NCI-H2029 (cell line): ENCODE measurements at regions not wholly inside any gene's neighbourhood (a gene's known extent, or its start where the extent isn't known, plus 50 kb on each side); places are given as distances from the start of the nearest gene placed in this dataset.

Experiments used
- DNase-seq: peaks from one replicate; lab custom pipeline; 2025; lab: John Stamatoyannopoulos, UW

- no peak for DNase-seq
Observed at GRCh38 chr2:16136461-16137035, 196.2 kb downstream of the MYCN start.

DNA sequence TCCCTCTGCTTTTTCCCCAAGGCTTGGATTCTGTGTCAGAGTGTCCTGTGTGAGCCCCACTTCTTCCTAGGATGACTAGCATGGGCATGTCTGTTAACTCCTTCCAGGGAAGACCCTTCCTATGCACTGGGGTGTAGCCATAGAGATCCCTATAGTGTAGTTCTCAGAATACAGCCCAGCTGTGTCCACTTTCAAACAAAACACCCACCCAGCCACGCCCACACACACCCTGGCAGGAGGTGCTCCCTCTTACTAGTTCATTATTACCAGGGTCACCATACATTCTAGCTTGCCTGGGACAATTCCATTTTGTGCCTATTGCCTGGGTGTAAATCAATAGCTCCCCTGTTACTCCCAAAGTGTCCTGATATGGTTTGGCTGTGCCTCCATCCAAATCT, 195.6 kb downstream of the MYCN start:
- DNase-seq: no peak

DNA sequence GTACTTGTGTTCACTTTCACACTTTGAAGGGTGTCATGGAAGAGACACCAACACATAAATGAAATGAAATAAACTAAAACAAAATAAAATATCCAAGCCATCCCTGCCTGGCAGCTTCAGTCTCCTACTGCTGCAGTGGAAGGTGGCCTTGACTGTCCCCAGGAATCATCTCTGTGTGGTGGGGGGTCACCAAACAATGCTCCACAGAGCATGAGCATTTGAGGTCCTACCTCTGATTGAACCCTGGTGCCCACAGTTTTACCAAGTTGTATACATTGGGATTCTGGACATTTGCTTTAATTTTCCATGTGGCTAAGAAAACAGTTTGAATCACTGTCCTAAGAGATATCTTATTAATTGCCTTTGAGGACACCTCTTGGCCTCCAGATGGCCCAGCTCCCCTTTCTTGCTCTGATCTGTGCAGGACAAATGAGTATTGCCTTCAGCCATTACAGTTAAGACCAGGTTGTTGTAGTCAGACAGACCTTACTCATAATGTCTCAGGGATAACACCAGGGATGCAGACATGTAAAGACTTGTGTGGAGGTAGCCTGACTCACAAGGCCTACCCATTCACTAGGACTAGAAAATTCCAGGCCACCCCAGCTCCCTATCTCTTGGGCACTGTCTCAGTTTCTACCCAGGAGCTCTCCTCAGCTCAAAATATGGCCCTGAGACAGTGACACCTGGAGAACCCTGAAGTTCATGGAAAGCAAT, 195.0 kb downstream of the MYCN start:
- DNase-seq: no peak

GRCh38 chr2:16134436-16135165, 194.3 kb downstream of the MYCN start:
- DNase-seq: no peak

DNA sequence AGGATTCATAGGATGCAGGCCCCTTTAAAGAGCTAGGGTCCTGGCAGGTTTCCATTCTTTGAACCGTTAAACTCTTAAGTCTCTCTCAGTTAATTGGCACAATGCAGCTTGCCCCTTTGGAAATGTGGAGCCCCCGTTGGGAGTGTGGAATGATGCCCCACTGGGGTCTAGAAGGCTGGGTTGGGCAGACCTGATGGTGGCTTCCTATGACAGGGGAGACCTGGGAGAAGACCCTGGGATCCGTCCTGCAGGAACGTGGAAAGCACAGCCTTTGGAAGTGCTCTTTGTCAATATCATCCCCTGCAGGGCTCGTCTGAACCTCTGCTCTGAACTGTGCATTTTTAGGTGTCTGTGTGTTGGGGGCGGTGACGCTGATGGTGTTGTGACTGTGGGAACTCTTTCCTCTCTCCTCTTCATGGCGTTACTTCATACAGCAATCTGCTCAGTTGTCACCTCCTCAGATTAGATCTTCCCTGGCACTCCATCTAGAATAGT, 190.6 kb downstream of the MYCN start:
- no peak for DNase-seq

DNA sequence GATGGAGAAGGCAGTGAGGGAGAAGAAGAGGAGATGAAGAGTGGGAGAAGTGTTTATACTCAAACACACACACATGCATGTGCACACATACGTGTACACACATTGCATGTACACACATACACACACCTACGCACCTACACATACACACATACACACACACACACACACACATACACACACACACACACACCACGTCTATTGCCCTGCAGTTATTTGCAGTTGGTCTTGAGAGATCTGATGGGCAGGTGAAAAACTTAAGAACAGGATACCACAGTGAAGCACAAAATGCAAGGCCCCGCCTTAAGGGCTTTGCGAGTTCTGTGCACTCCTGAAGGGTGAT, 190.2 kb downstream of the MYCN start:
- no peak for DNase-seq

DNA sequence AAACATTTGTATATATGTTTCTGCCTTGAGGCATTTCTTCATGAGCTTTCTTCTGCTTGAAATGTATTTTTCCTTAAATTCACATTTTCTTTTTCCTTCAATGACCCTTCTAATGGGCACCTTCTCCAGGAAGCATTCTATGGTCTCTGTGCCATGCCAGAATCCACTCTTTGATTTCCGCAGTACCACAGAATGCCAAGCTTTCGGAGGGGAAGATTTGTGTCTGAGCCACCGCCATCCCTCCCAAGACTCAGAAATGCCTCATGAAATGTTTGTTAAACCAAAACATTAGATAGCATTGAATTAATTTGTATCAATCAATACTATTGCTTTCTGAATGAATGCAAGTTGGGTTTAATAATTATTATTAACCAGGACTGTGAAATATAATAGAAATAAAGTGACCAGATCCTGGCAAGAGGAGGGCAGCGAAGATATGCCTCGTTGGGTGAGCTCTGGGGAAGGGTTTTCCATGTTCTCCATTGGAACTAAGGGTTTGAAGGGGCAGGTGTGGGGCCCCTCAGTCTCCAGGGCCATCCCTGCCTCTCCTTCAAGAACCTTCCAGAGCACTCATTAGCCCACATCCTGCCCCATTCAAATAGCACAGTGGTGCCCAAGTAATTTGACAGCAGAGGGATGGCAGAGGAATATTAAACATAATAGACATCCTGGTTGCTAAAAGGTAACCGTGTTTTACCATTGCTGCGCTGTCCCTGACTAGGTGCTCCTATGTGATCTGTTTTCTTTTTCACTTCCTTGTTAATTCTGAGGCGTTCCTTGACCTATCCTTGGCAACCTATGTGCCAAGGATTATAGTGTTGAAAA, 189.6 kb downstream of the MYCN start:
- DNase-seq: no peak

GRCh38 chr2:16128746-16129610, 188.6 kb downstream of the MYCN start:
- DNase-seq: no peak

DNA sequence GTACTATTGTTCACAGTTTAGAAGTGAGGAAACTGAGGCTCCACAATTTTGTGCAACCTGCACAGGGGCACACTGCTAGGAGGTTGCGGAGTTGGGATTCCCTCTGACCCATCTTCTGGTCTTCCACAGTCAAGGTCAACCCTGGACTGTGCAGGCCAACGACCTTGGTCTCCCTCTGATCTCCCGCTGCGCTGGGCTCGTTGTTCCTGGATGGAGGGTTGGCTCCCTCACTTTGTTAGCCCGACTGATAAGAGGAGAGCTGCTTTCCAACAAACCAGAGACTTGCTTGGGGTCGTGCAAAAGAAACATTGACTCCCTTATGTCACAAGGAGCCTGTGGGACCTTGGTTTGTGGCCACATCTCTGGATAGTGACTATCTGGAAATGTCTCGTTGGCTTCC, 187.6 kb downstream of the MYCN start:
- no peak for DNase-seq

DNA sequence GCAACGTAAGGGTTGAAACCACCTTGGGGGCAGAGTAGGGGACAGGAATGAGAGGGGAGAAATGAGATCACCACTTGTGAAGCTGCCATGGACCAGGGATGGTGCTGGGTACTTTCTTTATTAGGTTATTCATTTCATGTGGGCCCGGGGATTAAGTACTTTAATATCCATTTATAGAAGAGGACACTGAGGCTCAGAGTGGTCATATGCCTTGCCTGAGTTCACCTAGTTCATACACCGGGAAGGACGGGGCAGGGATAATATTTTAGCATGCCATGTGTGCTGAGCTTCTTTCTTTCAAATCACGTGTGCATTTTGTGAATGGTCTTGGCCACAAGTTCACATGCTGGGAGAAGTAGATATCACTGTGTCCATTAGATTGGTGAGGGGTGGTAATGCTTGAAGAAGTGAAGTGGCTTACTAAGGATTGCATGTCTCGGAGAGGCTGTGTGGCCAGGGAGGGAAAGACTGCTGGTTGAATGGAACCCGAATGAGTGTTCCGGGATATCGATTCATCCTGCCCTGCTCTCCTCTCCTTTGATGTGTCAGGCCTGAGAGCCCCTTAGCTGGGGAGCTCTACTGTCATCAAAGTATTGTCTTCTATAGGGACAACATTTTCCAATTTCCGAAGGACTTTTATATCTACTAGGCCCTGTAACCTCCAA, 187.1 kb downstream of the MYCN start:
- no peak for DNase-seq

DNA sequence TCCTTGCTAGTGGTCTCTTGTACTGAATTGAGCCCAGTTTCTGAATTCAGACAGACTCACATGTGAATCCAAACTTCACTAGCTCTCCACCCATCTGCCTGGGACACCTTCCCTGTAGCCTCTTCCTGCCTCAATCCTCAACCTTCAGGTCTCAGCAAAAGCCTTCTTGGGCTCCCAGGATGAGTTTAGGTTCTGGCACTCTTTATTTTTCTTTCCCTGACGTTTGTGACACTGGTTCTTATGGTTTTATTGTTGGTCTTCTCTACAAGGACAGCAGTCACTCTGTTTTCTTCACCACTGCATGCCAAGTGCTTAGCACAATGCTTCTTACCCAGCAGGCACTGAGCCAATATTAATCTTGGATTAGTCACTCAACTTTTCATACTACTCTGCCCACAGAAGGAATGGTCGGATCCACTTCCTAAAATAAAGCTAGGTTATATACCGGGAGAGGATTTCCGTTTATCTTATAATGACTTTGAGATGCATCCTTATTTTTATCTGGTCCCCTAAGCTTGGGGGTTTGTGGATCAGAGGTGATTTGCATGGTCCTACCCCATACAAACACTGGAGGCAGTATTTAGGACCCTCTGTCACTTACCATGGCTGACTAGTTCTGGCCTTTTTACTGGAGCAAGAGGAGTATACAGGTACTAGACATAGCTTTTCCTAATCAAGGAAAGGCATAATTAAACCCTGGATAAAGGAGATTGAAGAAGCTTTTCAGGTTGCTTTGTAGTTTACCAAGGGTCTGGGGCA, 186.3 kb downstream of the MYCN start:
- DNase-seq: no peak

GRCh38 chr2:16125614-16126516, 185.5 kb downstream of the MYCN start:
- DNase-seq: no peak

- DNase-seq: no peak
Observed at GRCh38 chr2:16124881-16125613, 184.7 kb downstream of the MYCN start.

DNA sequence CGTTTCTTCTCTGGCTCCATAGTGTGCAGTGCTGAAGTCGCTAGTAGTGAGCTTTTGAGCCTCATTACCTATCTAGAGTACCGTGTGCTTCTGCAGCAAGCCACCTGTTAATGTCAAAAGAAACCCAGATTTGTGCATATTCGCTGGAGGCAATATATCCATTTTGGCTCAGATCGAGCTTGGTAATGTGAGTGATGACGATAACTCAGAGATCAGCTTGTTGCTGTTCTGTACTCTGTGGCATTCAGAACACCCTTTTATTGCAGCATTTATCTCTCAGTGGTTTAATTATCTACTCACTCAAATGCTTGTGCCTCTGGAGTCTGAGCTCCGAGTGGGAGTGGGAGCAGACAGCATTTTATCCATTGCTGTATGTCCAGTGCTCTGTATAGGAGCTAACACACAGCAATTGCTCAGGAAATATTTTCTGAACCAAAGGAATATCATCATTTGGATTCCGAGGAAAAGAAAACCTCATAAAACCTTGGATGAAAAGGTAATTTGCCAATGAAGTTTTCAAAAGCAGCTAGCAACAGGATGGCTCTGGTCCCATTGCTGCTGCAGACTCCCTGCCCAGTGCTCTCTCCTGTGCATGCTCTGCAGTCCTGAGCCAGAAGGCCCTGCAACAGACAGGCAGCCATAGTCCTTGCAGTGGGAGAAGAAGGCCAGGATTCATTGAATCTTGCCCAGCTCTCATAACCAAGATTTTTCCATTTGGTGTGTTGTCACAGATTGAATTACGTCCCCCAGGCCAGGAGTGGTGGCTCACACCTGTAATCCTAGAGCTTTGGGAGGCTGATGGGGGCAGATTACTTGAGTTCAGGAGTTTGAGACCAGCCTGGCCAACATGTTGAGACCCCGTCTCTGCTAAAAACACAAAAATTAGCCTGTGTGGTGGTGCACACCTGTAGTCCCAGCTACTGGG, 183.8 kb downstream of the MYCN start:
- no peak for DNase-seq

- DNase-seq: no peak
Observed at GRCh38 chr2:16123421-16123820, 183.1 kb downstream of the MYCN start.

DNA sequence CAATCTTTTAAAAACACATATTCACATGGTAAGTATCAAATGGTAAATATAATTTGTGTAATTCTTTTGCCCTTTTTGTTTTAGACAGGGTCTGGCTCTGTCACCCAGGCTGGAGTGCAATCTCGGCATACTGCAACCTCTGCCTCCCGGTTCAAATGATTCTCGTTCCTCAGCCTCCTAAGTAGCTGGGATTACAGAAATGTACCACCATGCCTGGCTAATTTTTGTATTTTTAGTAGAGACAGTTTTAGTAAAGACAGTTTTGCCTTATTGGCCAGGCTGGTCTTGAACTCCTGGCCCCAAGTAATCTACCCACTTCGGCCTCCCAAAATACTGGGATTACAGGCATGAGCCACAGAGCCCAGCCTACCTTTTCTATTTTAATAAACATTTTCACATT, 182.2 kb downstream of the MYCN start:
- no peak for DNase-seq

DNA sequence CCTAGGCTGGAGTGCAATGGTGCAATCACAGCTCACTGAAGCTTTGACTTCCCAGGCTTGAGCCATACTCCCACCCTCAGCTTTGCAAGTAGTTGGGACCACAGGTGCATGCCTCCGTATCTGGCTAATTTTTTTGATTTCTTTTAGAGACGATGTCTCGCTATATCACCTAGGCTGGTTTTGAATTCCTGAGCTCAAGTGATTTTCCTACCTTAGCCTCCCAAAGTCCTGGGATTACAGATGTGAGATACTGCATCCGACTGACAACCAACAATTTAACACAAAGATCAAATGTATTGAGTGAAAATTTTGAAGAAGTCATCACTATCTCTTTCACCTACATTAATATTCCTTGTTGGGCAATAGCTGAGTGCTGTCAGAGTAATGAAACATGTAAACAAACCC, 181.6 kb downstream of the MYCN start:
- DNase-seq: no peak
